ENCODE measurements at regions not wholly inside any gene's neighbourhood (a gene's known extent, or its start where the extent isn't known, plus 50 kb on each side); places are given as distances from the start of the nearest gene placed in this dataset.

DNA sequence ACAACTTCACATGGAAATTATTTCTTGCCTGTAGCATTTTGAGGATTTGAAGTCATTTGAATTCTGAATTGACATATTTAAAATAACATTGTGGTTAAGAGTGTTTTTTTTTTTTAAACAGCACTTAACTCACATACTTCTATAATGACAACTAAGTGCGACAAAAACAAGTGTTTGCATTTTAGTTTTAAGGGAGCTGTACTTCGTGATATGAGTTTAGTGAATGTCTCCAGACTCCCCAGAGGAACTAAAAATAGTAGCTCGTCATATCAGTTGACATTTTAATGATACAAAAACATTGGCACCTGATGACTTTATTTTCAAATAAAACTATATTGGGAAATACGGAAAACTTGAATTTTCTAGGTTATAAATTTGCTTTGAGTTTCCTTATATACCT, 389.6 kb upstream of the MON1B start:
- no peak for DNase-seq

DNA sequence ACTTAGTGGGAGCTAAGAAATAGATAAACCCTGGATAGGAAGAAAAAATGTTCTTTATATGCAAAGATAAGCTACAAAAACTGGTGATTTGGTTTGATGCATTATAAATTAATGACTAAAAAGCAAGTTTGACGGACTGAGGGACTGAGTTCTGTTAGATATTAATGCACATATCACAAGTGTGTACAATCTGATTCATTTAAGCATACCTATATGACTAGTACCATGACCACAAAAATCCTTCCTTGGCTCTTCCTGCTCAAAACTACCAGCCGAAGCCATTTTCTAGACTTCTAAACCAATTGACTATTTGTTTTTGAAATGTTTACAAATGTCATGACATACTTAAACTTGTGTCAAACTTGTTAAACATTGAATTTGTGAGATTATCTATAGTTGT, 374.5 kb upstream of the MON1B start:
- WGBS (ENCODE audit: insufficient coverage, low lambda C conversion rate): no CpG with 5 or more reads among the region's 2 CpGs
- Histone ChIP-seq H3K36me3 (ENCODE audit: control insufficient read depth, insufficient read depth, low read length) (no peaks in the 10 kb centered on the region), H3K9me3 (ENCODE audit: control insufficient read depth, low read depth, low read length) (no peaks in the 10 kb centered on the region), H3K27ac (ENCODE audit: low read length) (no peak overlapping the region), H3K4me1 (ENCODE audit: control insufficient read depth, insufficient read depth, low read length) (no peaks in the 10 kb centered on the region), H3K27me3 (ENCODE audit: control insufficient read depth, insufficient read depth, low read length) (no peaks in the 10 kb centered on the region), H3K4me3 (ENCODE audit: low read length) (no peak overlapping the region)
- DNase-seq: no peak

More for the DNA sequence above, 389.6 kb upstream of the MON1B start:
- H3K27me3 ChIP-seq (ENCODE audit: control insufficient read depth, insufficient read depth, low read length): no peaks in the 10 kb centered on the region
- no peaks in the 10 kb centered on the region for H3K36me3 ChIP-seq (ENCODE audit: control insufficient read depth, insufficient read depth, low read length)
- no peak overlapping the region for H3K4me3 ChIP-seq (ENCODE audit: low read length)
- no peaks in the 10 kb centered on the region for H3K4me1 ChIP-seq (ENCODE audit: control insufficient read depth, insufficient read depth, low read length)
- H3K27ac ChIP-seq (ENCODE audit: low read length): no peak overlapping the region
- 90% methylated on average over 3 of the region's 4 CpGs for WGBS (ENCODE audit: insufficient coverage, low lambda C conversion rate)
- H3K9me3 ChIP-seq (ENCODE audit: control insufficient read depth, low read depth, low read length): no peaks in the 10 kb centered on the region

DNA sequence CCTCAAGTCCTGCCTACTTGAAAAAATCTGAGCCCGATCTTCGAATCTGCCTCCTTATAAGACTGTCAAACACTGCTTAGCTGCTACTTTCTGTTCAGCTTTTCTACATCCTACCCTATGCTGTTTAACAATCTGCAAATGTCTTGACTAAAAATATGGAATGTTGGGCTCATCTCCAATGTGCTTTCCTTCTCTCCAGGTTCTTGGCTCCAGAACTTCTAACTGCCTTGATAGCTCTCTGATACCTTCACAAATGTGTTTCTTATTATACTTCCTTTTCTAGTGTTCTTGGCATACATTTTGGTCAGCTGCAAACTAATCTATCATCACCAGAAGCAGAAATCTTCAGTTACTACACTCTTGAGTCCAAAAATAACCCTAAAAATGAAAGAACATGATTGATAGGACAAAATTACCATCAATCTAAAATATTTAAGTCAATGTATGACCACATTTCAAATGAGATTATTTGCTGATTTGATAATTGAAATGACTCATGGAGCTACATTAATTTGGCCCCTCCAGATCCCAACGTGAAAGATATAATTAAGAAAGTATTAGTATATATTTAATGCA, 372.3 kb upstream of the MON1B start:
- Histone ChIP-seq H3K36me3 (ENCODE audit: control insufficient read depth, insufficient read depth, low read length) (no peaks in the 10 kb centered on the region), H3K27ac (ENCODE audit: low read length) (no peak overlapping the region), H3K9me3 (ENCODE audit: control insufficient read depth, low read depth, low read length) (no peaks in the 10 kb centered on the region), H3K4me1 (ENCODE audit: control insufficient read depth, insufficient read depth, low read length) (no peaks in the 10 kb centered on the region), H3K27me3 (ENCODE audit: control insufficient read depth, insufficient read depth, low read length) (no peaks in the 10 kb centered on the region), H3K4me3 (ENCODE audit: low read length) (no peak overlapping the region)
- DNase-seq: no peak
- no CpG with 5 or more reads among the region's 3 CpGs for WGBS (ENCODE audit: insufficient coverage, low lambda C conversion rate)

DNA sequence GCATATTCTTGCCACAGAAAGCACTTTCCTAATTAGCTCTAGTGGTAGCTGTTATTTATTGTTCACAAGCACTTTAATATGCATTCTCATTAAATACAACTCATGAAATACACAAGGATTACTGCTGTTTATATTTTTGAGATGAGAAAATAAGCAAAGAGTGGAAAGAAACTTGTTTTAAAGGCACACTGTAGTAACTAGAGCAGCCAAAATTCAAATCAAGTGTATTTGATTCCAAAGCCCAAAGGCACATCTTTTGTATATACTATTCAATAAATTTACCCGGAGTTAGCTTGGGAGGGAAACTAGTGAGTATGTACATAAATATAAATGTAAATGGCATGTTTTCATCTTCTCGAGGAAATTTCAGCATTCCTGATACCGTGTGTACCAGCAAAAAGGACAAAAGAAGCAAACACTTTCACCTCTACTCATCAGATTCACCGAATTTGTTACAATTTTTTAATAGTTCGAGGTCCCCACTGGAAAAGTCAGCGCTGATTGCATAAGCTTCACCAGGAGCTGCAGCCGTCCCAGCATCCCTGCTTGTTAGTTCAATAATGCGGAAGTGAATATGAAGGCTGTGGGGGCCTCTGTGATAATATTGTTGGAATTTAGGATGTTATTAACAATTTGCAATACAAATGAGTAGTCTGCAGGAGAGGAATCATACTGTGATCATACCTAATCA, 371.6 kb upstream of the MON1B start:
- no peaks in the 10 kb centered on the region for H3K4me1 ChIP-seq (ENCODE audit: control insufficient read depth, insufficient read depth, low read length)

DNA sequence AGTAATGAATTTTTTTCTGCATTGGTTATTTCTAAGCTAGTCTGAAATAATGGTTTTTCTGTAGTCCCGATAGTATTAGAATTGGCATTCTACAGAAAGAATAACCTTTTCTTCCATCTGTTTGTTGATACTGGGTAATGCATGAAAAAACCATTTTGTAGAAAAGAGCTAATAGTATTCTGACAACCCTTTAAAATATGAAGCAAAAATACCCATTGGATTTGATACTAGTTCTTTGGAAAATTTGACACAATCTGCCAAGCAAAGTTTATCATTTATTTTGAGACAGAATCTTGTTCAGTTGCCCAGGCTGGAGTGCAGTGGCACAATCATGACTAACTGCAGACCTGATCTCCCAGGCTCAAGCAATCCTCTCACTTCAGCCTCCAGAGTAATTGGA, 366.8 kb upstream of the MON1B start:
- Histone ChIP-seq H3K27me3 (ENCODE audit: control insufficient read depth, insufficient read depth, low read length) (no peaks in the 10 kb centered on the region), H3K4me3 (ENCODE audit: low read length) (no peak overlapping the region), H3K27ac (ENCODE audit: low read length) (no peak overlapping the region), H3K36me3 (ENCODE audit: control insufficient read depth, insufficient read depth, low read length) (no peaks in the 10 kb centered on the region), H3K4me1 (ENCODE audit: control insufficient read depth, insufficient read depth, low read length) (no peaks in the 10 kb centered on the region), H3K9me3 (ENCODE audit: control insufficient read depth, low read depth, low read length) (no peaks in the 10 kb centered on the region)
- 100% methylated on average over 1 of the region's 1 CpG for WGBS (ENCODE audit: insufficient coverage, low lambda C conversion rate)
- DNase-seq: no peak

More for the DNA sequence above, 371.6 kb upstream of the MON1B start:
- no peaks in the 10 kb centered on the region for H3K9me3 ChIP-seq (ENCODE audit: control insufficient read depth, low read depth, low read length)
- H3K27ac ChIP-seq (ENCODE audit: low read length): no peak overlapping the region
- H3K36me3 ChIP-seq (ENCODE audit: control insufficient read depth, insufficient read depth, low read length): no peaks in the 10 kb centered on the region
- DNase-seq: no peak
- H3K27me3 ChIP-seq (ENCODE audit: control insufficient read depth, insufficient read depth, low read length): no peaks in the 10 kb centered on the region
- H3K4me3 ChIP-seq (ENCODE audit: low read length): no peak overlapping the region
- 83% methylated on average over 1 of the region's 8 CpGs for WGBS (ENCODE audit: insufficient coverage, low lambda C conversion rate)

DNA sequence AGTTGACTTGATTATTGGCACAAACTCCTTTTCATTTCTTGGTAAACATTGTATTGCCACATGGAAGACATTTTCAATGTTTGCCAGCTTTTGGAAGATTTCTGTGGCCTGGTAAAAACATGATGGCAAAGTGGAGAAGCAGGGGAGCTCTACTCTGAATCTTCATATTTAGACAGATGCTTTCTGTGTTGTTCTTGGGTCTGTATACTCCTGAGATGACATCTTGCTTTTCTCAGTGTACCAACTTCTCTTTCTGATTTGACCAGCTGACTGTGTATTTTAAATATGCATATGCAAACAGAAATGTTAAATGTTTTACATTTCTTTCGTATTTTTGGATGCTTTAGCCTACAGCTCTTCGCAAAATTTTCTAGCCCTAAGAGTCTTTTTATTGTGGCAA, 366.2 kb upstream of the MON1B start:
- DNase-seq: no peak
- Histone ChIP-seq H3K4me1 (ENCODE audit: control insufficient read depth, insufficient read depth, low read length) (no peaks in the 10 kb centered on the region), H3K36me3 (ENCODE audit: control insufficient read depth, insufficient read depth, low read length) (no peaks in the 10 kb centered on the region), H3K27ac (ENCODE audit: low read length) (no peak overlapping the region), H3K27me3 (ENCODE audit: control insufficient read depth, insufficient read depth, low read length) (no peaks in the 10 kb centered on the region), H3K4me3 (ENCODE audit: low read length) (no peak overlapping the region), H3K9me3 (ENCODE audit: control insufficient read depth, low read depth, low read length) (no peaks in the 10 kb centered on the region)
- WGBS (ENCODE audit: insufficient coverage, low lambda C conversion rate): no CpG with 5 or more reads among the region's 2 CpGs

DNA sequence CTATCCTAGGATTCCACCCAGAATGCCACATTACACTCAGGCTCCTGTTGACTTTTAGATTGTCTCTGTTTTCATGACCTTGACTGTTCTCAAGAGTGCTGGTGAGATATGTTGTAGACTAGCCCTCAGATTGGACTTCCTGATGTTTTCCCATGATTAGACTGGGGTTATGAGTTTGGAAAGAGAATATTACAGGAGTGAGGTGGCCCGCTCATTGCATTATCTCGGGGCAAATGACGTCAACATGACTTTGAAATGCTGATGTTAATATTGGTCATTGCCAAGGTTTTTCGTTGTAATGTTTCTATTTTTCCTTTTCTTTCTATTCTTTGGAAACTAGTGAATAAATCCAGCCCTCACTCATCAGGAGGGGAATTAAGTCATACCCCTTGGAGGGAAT, 355.7 kb upstream of the MON1B start:
- Histone ChIP-seq H3K36me3 (ENCODE audit: control insufficient read depth, insufficient read depth, low read length) (no peaks in the 10 kb centered on the region), H3K9me3 (ENCODE audit: control insufficient read depth, low read depth, low read length) (no peaks in the 10 kb centered on the region), H3K27ac (ENCODE audit: low read length) (no peak overlapping the region), H3K4me3 (ENCODE audit: low read length) (no peak overlapping the region), H3K4me1 (ENCODE audit: control insufficient read depth, insufficient read depth, low read length) (no peaks in the 10 kb centered on the region), H3K27me3 (ENCODE audit: control insufficient read depth, insufficient read depth, low read length) (no peaks in the 10 kb centered on the region)
- WGBS (ENCODE audit: insufficient coverage, low lambda C conversion rate): no CpG with 5 or more reads among the region's 4 CpGs
- DNase-seq: no peak

DNA sequence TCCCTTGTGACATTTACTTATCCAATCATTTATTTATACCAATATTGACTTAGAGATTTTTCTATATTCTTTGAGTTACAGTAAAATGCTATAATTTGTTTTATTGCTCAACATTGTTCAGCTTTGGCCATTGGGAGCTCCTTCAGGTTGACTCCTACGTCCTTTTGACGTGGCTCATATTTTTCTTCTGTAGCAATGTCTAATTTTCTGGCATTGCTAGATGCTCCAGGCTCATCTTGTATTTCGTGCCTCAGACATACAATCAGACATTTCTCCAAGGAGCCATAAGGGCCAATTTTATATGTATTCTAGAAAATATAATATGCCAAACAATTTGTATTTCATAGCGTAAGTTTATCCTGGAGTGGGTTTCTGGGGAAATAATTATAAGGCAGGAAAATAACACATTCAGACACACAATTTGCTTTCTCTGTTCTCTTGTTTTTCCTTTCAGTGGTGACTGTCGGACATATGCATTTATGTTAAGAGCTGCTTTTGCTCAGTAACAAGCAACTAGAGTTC, 355.1 kb upstream of the MON1B start:
- H3K27ac ChIP-seq (ENCODE audit: low read length): no peak overlapping the region
- WGBS (ENCODE audit: insufficient coverage, low lambda C conversion rate): 100% methylated on average over 3 of the region's 5 CpGs
- H3K4me3 ChIP-seq (ENCODE audit: low read length): no peak overlapping the region
- H3K9me3 ChIP-seq (ENCODE audit: control insufficient read depth, low read depth, low read length): no peaks in the 10 kb centered on the region
- no peaks in the 10 kb centered on the region for H3K4me1 ChIP-seq (ENCODE audit: control insufficient read depth, insufficient read depth, low read length)
- no peaks in the 10 kb centered on the region for H3K36me3 ChIP-seq (ENCODE audit: control insufficient read depth, insufficient read depth, low read length)
- DNase-seq: no peak
- no peaks in the 10 kb centered on the region for H3K27me3 ChIP-seq (ENCODE audit: control insufficient read depth, insufficient read depth, low read length)

DNA sequence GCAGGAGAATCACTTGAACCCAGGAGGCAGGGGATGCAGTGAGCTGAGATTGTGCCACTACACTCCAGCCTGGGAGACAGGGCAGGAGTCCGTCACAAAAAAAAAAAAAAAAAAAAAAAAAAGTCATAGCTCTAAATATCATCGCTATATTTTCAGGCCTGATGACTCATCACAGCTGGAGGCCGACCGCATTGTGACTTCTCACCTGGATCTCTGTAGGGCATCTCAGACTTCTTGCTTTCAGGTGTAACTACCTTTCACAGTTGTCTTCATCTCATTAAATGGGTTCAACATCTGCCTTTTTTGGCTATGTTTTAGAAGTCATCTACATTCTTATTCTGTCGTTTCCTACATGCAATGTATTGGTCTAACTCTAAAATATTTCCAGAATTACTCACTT, 353.1 kb upstream of the MON1B start:
- DNase-seq: no peak
- no peaks in the 10 kb centered on the region for H3K9me3 ChIP-seq (ENCODE audit: control insufficient read depth, low read depth, low read length)
- no peaks in the 10 kb centered on the region for H3K36me3 ChIP-seq (ENCODE audit: control insufficient read depth, insufficient read depth, low read length)
- no peak overlapping the region for H3K4me3 ChIP-seq (ENCODE audit: low read length)
- 89% methylated on average over 3 of the region's 5 CpGs for WGBS (ENCODE audit: insufficient coverage, low lambda C conversion rate)
- H3K27ac ChIP-seq (ENCODE audit: low read length): no peak overlapping the region
- no peaks in the 10 kb centered on the region for H3K4me1 ChIP-seq (ENCODE audit: control insufficient read depth, insufficient read depth, low read length)
- no peaks in the 10 kb centered on the region for H3K27me3 ChIP-seq (ENCODE audit: control insufficient read depth, insufficient read depth, low read length)

DNA sequence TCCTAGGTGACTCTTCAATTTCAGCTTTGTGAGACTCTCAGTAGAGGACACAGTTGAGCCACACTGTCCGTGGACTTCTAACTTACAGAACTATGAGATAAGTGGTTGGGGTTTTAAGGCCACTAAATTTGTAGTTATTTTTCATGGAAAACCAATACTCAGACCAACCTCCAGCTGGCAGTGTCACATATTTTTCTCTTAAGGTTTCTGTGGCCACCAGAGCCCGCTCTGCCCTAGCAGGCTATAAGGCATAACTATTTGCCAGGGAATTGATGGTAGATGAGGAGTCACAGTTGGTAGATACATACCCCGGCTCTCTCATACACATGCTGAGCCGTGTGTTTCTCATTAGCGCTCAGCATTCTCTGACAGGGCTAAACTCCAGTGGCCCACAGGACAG, 336.8 kb upstream of the MON1B start:
- Histone ChIP-seq H3K9me3 (ENCODE audit: control insufficient read depth, low read depth, low read length) (no peaks in the 10 kb centered on the region), H3K4me1 (ENCODE audit: control insufficient read depth, insufficient read depth, low read length) (no peaks in the 10 kb centered on the region), H3K4me3 (ENCODE audit: low read length) (no peak overlapping the region), H3K27ac (ENCODE audit: low read length) (no peak overlapping the region), H3K36me3 (ENCODE audit: control insufficient read depth, insufficient read depth, low read length) (no peaks in the 10 kb centered on the region), H3K27me3 (ENCODE audit: control insufficient read depth, insufficient read depth, low read length) (no peaks in the 10 kb centered on the region)
- 100% methylated on average over 1 of the region's 5 CpGs for WGBS (ENCODE audit: insufficient coverage, low lambda C conversion rate)
- DNase-seq: no peak

DNA sequence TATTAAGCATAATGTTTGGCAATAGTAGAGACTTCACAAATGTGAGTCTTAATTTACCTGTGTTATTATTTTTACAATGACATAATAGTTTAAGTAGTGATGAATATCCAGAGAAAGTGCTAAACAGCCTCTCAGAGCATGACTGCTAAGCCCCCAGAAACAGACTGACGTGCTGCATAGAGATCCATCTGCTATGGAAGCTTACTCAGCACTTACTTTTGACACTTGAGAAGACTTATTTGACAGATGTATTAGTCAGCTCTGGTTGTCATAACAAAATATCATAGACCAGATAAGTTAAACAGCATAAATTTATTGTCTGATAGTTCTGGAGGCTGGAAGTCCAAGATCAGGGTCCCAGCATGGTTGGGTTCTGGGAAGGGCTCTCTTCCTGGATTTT, 334.9 kb upstream of the MON1B start:
- Histone ChIP-seq H3K27me3 (ENCODE audit: control insufficient read depth, insufficient read depth, low read length) (no peaks in the 10 kb centered on the region), H3K36me3 (ENCODE audit: control insufficient read depth, insufficient read depth, low read length) (no peaks in the 10 kb centered on the region), H3K4me3 (ENCODE audit: low read length) (no peak overlapping the region), H3K27ac (ENCODE audit: low read length) (no peak overlapping the region), H3K4me1 (ENCODE audit: control insufficient read depth, insufficient read depth, low read length) (no peaks in the 10 kb centered on the region), H3K9me3 (ENCODE audit: control insufficient read depth, low read depth, low read length) (no peaks in the 10 kb centered on the region)
- no peak for DNase-seq
- no CpG with 5 or more reads among the region's 1 CpG for WGBS (ENCODE audit: insufficient coverage, low lambda C conversion rate)

Data from large intestine (tissue), 3 donors.